Dendritic cell treated with granulocyte-macrophage colony-stimulating factor and Interleukin-4, amounts not matched to agents 40 ng/mL and 50 ng/mL, for 4 days (primary cell): ENCODE measurements at regions not wholly inside any gene's neighbourhood (a gene's known extent, or its start where the extent isn't known, plus 50 kb on each side); places are given as distances from the start of the nearest gene placed in this dataset.

Experiments
- H3K27ac Mint-ChIP-seq: one replicate; pipeline ENCODE4 v1.8.0; 2022; ENCODE audit warnings: mild to moderate bottlenecking, mixed read lengths
- H3K27me3 Mint-ChIP-seq: one replicate; pipeline ENCODE4 v1.8.0; 2022; ENCODE audit warnings: mild to moderate bottlenecking, mixed read lengths
- H3K36me3 Mint-ChIP-seq: one replicate; pipeline ENCODE4 v1.8.0; 2022; ENCODE audit warnings: low read depth, mixed read lengths
- H3K4me1 Mint-ChIP-seq: one replicate; pipeline ENCODE4 v1.8.0; 2022; ENCODE audit warnings: low read depth, mixed read lengths
- H3K4me3 Mint-ChIP-seq: one replicate; pipeline ENCODE4 v1.8.0; 2022; ENCODE audit warnings: mild to moderate bottlenecking, moderate library complexity, mixed read lengths
- H3K9me3 Mint-ChIP-seq: one replicate; pipeline ENCODE4 v1.8.0; 2022; ENCODE audit warnings: mixed read lengths
- intact Hi-C: fragments of 100-400 bp; cut with micrococcal nuclease; formaldehyde crosslinking; loops from one replicate; pipeline ENCODE4 v1.15.0; 2022

DNA sequence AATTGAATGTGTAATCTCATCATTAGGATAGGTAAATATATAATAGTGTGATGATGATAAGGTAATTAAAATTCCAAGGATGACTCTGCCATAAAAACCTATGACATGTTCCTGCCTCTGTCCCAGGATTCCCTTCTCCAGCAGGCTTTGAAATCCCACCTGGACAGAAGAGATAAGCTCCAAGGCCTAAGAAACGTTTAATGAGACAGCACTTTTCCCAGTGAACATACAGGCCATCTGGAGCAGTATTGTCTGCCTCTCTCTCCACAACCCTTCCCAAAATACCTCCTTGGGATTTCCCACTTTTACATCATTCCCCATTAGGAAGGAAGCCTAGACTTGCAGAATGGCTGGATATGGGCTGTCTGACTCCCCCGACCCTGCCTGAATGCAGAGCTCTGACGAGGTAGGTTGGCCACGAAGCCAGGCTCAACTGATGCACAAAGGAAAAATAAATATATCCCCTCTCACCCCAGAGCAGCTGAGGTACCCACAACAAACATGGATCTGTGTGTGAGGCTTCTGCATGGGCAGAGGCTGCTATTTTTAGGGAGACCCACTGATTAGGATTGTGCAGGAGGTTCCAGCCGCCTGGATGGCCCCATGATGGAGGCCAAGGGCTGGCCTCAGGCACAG is 71.0 kb downstream of the TMPRSS5 start:
- intact Hi-C loops, result no loop called here
- H3K27ac Mint-ChIP-seq, result no peak overlapping the region
- H3K4me3 Mint-ChIP-seq, result no peak overlapping the region
- peaks cover 10% of the 10 kb centered on the region for H3K9me3 Mint-ChIP-seq
- H3K27me3 Mint-ChIP-seq, result peaks cover 2% of the 10 kb centered on the region
- H3K4me1 Mint-ChIP-seq, result no peaks in the 10 kb centered on the region
- H3K36me3 Mint-ChIP-seq, result no peaks in the 10 kb centered on the region

DNA sequence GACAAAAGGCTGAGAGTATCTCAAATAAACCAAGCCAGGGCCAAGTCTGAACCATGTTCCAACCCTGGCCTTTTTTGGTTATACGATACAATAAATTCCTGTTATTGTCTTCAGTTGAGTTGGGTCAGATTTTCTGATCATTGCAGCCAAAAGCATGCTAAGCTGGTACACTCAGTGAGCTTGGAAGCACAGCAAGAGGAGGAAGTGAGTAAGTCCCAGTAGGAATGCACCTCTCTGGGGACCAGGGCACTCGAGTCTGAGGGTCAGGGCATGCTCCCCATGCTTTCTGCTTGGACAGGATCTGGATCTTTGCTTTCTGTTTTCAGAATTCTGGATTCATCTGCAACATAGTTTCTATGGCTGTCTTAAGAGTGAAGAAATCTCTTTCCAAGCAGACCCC is 73.1 kb downstream of the TMPRSS5 start:
- intact Hi-C loops, result no loop called here
- Mint-ChIP-seq H3K36me3 (no peaks in the 10 kb centered on the region), H3K27me3 (peaks cover 2% of the 10 kb centered on the region), H3K4me3 (no peak overlapping the region), H3K9me3 (peaks cover 10% of the 10 kb centered on the region), H3K27ac (no peak overlapping the region), H3K4me1 (no peaks in the 10 kb centered on the region)

GRCh38 chr11:113629562-113629961 is 76.5 kb downstream of the TMPRSS5 start:
- intact Hi-C loops, result no loop called here
- H3K36me3 Mint-ChIP-seq, result no peaks in the 10 kb centered on the region
- H3K27me3 Mint-ChIP-seq, result peaks cover 2% of the 10 kb centered on the region
- H3K4me3 Mint-ChIP-seq, result no peak overlapping the region
- H3K4me1 Mint-ChIP-seq, result no peaks in the 10 kb centered on the region
- no peaks in the 10 kb centered on the region for H3K9me3 Mint-ChIP-seq
- H3K27ac Mint-ChIP-seq, result no peak overlapping the region

DNA sequence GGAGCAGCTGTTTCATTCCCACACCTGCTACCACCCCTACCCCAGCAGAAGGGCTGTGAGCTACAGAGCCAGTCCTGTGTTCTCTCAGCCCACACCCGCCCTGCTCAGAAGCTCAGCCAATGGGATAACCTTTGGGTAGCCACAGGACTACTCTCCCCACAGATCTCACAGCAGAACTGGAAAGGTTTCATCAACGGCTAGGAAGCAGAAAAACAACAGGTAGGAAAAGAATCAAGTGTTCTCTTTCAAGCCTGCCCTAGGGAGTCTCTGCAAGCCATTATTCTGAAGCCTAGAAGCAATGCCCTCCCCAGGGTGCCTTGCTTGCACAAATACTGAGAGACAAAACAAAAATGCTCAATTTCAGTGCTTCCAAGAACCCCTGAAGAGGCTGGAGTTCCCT is 77.2 kb downstream of the TMPRSS5 start:
- Mint-ChIP-seq H3K27ac (no peak overlapping the region), H3K27me3 (peaks cover 3% of the 10 kb centered on the region), H3K4me1 (no peaks in the 10 kb centered on the region), H3K4me3 (no peak overlapping the region), H3K9me3 (no peaks in the 10 kb centered on the region), H3K36me3 (no peaks in the 10 kb centered on the region)
- intact Hi-C loops, result no loop called here

DNA sequence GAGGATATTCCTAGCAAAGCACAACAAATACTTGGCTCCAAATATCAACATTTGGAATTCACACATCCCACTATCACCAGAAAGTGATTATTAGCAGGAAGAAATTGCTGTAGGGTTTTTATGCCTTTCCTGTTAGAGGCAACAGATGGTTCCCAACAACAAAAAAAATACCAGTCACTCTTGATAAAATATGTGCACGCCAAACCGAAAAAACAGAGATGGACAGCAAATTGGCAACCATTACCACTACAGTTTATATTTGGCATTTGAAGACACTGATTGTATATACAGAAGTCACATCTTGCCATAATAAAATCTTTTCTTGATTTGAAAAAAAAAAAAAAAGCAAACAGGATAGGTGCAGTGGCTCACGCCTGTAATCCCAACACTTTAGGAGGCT is 78.2 kb downstream of the TMPRSS5 start:
- H3K4me3 Mint-ChIP-seq, result no peak overlapping the region
- H3K27me3 Mint-ChIP-seq, result peaks cover 3% of the 10 kb centered on the region
- no peaks in the 10 kb centered on the region for H3K36me3 Mint-ChIP-seq
- intact Hi-C loops, result no loop called here
- no peaks in the 10 kb centered on the region for H3K9me3 Mint-ChIP-seq
- H3K27ac Mint-ChIP-seq, result no peak overlapping the region
- H3K4me1 Mint-ChIP-seq, result no peaks in the 10 kb centered on the region

GRCh38 chr11:113627297-113627696 is 78.8 kb downstream of the TMPRSS5 start:
- H3K27me3 Mint-ChIP-seq, result peaks cover 3% of the 10 kb centered on the region
- H3K4me1 Mint-ChIP-seq, result no peaks in the 10 kb centered on the region
- no peaks in the 10 kb centered on the region for H3K9me3 Mint-ChIP-seq
- no peak overlapping the region for H3K27ac Mint-ChIP-seq
- H3K4me3 Mint-ChIP-seq, result no peak overlapping the region
- intact Hi-C loops, result no loop called here
- no peaks in the 10 kb centered on the region for H3K36me3 Mint-ChIP-seq

GRCh38 chr11:113626736-113627135 is 79.4 kb downstream of the TMPRSS5 start:
- Mint-ChIP-seq H3K4me3 (no peak overlapping the region), H3K27me3 (peaks cover 4% of the 10 kb centered on the region), H3K4me1 (no peaks in the 10 kb centered on the region), H3K36me3 (no peaks in the 10 kb centered on the region), H3K27ac (no peak overlapping the region), H3K9me3 (no peaks in the 10 kb centered on the region)
- intact Hi-C loops, result no loop called here

GRCh38 chr11:113623114-113623513 is 83.0 kb downstream of the TMPRSS5 start:
- Mint-ChIP-seq H3K36me3 (no peaks in the 10 kb centered on the region), H3K4me3 (no peak overlapping the region), H3K9me3 (no peaks in the 10 kb centered on the region), H3K4me1 (no peaks in the 10 kb centered on the region), H3K27me3 (peaks cover 3% of the 10 kb centered on the region), H3K27ac (no peak overlapping the region)
- intact Hi-C loops, result no loop called here

DNA sequence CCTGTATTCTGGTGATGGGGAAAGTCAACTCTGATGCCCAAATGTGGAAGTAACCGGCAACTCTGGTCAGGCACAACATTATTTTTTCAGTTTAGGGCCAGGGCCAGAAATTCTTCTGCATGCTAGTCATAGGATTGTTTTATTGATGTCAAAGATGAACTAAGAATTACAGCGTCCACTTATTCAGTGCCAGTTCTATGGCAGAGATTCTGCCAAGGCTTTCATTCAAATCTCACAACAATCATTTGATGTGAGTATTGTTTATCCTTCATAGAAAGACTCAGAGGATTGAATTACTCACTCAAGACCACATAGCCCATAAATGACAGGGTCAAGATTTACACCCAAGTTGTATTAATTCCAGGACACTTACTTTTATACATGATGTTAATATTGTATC is 87.7 kb downstream of the TMPRSS5 start:
- Mint-ChIP-seq H3K36me3 (no peaks in the 10 kb centered on the region), H3K4me1 (no peaks in the 10 kb centered on the region), H3K9me3 (no peaks in the 10 kb centered on the region), H3K4me3 (no peak overlapping the region), H3K27me3 (peaks cover 2% of the 10 kb centered on the region), H3K27ac (no peak overlapping the region)
- intact Hi-C loops, result no loop called here

DNA sequence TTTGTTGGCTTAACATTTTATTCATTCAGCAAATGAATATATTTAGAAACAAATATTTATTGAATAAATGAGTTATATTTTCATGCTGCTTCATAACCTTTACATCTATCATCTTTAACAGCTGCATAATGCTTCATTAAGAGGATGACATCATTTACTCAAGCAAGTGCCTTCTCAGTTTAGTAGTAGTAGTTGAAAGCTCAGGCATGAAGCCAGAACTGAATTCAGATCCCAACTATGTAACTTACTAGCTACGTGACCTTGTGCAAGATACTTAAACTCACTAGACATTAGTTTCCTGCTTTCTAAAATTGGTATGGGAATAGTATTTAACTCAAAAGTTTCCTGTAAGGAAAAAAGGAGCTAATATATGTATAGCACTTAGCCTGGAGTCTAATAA is 90.3 kb downstream of the TMPRSS5 start:
- no peak overlapping the region for H3K27ac Mint-ChIP-seq
- no peaks in the 10 kb centered on the region for H3K27me3 Mint-ChIP-seq
- H3K4me3 Mint-ChIP-seq, result no peak overlapping the region
- intact Hi-C loops, result no loop called here
- no peaks in the 10 kb centered on the region for H3K36me3 Mint-ChIP-seq
- no peaks in the 10 kb centered on the region for H3K4me1 Mint-ChIP-seq
- no peaks in the 10 kb centered on the region for H3K9me3 Mint-ChIP-seq

GRCh38 chr11:113615098-113615497 is 91.0 kb downstream of the TMPRSS5 start:
- H3K4me1 Mint-ChIP-seq, result no peaks in the 10 kb centered on the region
- intact Hi-C loops, result no loop called here
- H3K9me3 Mint-ChIP-seq, result no peaks in the 10 kb centered on the region
- H3K27ac Mint-ChIP-seq, result no peak overlapping the region
- no peaks in the 10 kb centered on the region for H3K27me3 Mint-ChIP-seq
- H3K4me3 Mint-ChIP-seq, result no peak overlapping the region
- no peaks in the 10 kb centered on the region for H3K36me3 Mint-ChIP-seq

DNA sequence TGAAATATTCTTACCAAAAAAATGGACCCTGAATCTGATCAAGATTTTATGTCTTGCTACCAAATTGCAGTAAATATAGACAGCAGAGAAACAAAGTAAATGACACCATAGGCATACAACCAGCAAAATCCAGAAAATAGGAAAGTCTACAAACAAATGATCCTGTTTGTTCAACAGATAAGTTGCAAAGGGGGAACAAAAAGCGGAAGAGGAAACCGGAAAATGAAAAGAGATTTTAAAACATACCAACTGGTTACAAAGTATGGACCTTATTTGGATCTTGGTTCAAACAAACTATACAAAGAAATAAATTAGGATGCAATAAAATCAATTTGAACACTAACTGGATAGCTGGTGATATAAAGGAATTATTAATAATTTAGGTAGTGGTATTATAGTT is 92.0 kb downstream of the TMPRSS5 start:
- no peaks in the 10 kb centered on the region for H3K36me3 Mint-ChIP-seq
- intact Hi-C loops, result no loop called here
- H3K27ac Mint-ChIP-seq, result no peak overlapping the region
- H3K9me3 Mint-ChIP-seq, result no peaks in the 10 kb centered on the region
- H3K4me3 Mint-ChIP-seq, result no peak overlapping the region
- H3K27me3 Mint-ChIP-seq, result no peaks in the 10 kb centered on the region
- H3K4me1 Mint-ChIP-seq, result no peaks in the 10 kb centered on the region

DNA sequence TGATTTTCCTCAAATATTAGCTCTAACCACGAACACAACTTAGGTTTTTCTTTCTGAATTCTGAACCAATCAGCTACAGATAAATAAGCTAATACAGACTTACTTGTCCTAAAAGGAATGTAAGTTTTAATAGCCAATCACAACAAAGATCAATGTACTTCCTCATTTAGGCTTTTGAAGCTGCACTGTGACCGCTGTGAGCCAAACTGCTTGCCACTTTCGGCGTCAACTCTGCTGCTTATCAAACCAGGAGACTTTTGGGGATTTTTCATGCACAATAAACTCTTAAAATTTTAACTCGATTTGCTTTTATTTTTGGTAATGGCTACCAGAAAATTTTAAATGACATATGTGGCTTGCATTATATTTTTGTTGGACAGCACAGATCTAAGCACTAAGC is 92.5 kb downstream of the TMPRSS5 start:
- no peaks in the 10 kb centered on the region for H3K9me3 Mint-ChIP-seq
- intact Hi-C loops, result no loop called here
- H3K27me3 Mint-ChIP-seq, result no peaks in the 10 kb centered on the region
- no peak overlapping the region for H3K27ac Mint-ChIP-seq
- no peaks in the 10 kb centered on the region for H3K36me3 Mint-ChIP-seq
- no peak overlapping the region for H3K4me3 Mint-ChIP-seq
- H3K4me1 Mint-ChIP-seq, result no peaks in the 10 kb centered on the region

GRCh38 chr11:113604186-113604585 is 101.9 kb downstream of the TMPRSS5 start:
- Mint-ChIP-seq H3K36me3 (no peaks in the 10 kb centered on the region), H3K4me3 (no peak overlapping the region), H3K27ac (no peak overlapping the region), H3K4me1 (no peaks in the 10 kb centered on the region), H3K9me3 (peaks cover 22% of the 10 kb centered on the region), H3K27me3 (no peaks in the 10 kb centered on the region)
- intact Hi-C loops, result no loop called here

DNA sequence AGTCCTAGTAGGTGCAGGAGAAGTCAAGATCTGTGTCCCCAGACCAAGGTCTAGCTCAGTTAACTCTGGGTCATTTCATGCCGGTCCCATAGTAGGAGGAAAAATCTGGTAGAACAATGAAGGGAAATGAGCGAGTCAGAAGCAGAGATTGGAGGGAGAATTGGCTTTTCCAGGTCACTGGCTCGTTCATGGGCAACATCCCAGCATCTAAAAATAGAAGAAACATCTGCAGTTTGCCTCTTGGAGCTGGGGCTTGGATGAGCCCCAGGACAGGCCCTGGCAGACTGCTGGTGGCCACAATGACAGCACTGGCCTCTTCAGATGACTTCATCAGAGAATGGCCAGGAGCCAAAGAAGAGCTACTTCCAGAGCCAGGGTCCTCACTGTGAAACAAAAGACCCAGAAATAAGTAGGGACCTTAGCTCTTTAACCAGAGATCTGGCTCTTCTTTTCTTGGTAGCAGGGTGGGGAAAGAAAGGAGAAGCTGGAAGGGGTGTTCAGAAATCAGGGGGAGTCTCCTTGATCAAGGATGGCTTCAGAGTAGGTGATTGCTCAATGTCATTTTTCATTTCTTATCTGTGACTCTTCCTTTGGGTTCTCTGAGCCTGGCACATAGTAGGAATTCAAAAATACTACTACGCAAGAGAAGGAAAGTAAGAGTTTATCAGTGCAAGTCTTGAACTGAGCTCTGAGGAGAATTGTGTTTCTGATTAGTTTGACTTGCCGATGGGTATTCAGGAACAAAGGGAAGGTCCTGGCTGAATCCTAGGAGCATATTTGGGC is 102.6 kb downstream of the TMPRSS5 start:
- Mint-ChIP-seq H3K4me3 (no peak overlapping the region), H3K27me3 (no peaks in the 10 kb centered on the region), H3K9me3 (peaks cover 22% of the 10 kb centered on the region), H3K4me1 (no peaks in the 10 kb centered on the region), H3K36me3 (no peaks in the 10 kb centered on the region), H3K27ac (no peak overlapping the region)
- intact Hi-C loops, result no loop called here
